WI38 (cell line): ENCODE measurements at regions not wholly inside any gene's neighbourhood (a gene's known extent, or its start where the extent isn't known, plus 50 kb on each side); places are given as distances from the start of the nearest gene placed in this dataset.

Source experiments
- H3K4me3 ChIP-seq: 2 replicates; pipeline ENCODE4 v1.5.1; 2011; ENCODE audit warnings: low read depth, mild to moderate bottlenecking, control low read depth, low read length
- TF ChIP-seq, protein P1 (sequence below): IDR thresholded peaks from 2 replicates; pipeline ENCODE4 v1.5.1; 2012; ENCODE audit warnings: low read depth, mild to moderate bottlenecking, control low read depth, low read length

DNA sequence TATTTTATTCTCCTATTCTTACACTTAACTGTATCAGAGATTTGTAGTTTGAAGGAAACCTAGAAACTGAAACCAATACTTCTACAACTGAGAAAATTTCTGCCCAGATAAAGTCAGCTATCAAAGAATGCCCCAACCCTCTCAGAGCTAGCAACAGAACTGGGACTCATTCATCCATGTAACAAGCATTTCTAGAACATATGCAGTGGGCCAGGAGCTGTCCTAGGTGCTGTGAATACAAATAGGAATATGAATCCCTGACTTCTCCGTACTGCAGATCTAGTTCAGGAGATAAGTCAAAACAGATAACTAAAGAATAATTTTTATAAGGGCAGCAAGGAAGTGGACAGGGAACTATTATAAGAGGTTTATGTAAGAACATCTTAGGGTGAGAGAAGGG lies 654.1 kb upstream of the NOX3 start:
- TF ChIP-seq, protein P1, sequence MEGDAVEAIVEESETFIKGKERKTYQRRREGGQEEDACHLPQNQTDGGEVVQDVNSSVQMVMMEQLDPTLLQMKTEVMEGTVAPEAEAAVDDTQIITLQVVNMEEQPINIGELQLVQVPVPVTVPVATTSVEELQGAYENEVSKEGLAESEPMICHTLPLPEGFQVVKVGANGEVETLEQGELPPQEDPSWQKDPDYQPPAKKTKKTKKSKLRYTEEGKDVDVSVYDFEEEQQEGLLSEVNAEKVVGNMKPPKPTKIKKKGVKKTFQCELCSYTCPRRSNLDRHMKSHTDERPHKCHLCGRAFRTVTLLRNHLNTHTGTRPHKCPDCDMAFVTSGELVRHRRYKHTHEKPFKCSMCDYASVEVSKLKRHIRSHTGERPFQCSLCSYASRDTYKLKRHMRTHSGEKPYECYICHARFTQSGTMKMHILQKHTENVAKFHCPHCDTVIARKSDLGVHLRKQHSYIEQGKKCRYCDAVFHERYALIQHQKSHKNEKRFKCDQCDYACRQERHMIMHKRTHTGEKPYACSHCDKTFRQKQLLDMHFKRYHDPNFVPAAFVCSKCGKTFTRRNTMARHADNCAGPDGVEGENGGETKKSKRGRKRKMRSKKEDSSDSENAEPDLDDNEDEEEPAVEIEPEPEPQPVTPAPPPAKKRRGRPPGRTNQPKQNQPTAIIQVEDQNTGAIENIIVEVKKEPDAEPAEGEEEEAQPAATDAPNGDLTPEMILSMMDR, result no peak
- no peak overlapping the region for H3K4me3 ChIP-seq

DNA sequence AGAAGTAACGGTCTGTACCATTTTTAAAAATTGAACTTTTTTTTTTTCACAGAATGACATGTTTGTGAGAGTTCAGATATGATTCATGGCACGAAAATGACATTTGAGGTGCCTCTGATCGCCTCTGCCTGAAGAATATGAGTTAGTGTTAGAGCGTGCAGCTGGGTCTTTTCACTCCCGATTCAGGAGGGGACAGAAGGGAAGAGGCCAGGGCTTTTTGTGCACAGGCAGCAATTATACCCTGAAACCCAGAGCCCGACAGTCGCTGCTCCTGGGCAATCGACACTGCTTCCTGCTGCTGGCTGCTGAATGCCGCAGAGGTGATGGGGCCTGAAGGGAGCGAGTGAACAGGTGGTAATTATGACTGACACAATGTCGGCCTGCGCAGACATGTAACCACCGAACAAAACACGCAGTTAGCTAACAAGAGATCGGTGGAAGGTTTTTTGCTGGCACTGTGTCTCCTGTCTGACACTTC lies 652.0 kb upstream of the NOX3 start:
- no peak overlapping the region for H3K4me3 ChIP-seq
- TF ChIP-seq, protein P1, result no peak

DNA sequence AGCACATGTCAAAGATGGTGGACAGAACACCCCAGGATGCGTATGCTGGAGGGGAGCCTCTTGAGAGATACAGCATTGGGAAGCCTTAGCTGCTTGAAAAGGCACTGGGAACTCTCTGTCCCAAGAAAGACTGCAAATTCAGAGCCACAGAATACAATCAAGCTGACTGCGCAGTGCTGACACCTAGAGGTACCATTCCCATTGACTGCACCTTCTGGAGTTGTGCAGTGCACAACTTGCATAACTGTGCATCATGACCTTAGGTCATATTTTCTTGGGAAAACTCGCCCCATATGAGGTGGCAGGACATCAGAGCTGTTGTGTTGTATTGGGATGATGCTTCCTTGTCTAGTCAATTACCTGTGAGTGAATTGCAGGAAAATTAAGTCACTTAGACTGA lies 646.5 kb upstream of the NOX3 start:
- TF ChIP-seq, protein P1, result peak; percentile 44; the same call in 1 of the 2 replicates
- H3K4me3 ChIP-seq, result no peak overlapping the region

DNA sequence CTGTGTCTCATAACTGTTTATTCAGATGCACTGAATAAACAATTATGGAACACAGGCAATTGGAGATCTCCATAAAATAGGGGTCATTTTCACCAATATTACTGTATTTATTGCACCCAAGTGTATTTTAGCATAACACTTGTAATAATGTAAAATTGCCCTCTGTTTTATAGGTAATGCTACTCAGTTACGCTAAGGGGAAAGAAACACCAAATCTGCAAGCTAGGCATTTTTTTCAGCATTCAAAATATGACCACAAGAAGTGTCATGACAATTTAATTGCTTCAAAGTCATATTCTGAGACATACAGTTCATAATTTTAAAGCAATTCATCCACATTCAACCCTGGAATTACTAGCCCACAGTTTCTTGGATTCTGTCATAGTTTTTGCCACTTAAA lies 643.2 kb upstream of the NOX3 start:
- TF ChIP-seq, protein P1, result no peak
- H3K4me3 ChIP-seq, result no peak overlapping the region

DNA sequence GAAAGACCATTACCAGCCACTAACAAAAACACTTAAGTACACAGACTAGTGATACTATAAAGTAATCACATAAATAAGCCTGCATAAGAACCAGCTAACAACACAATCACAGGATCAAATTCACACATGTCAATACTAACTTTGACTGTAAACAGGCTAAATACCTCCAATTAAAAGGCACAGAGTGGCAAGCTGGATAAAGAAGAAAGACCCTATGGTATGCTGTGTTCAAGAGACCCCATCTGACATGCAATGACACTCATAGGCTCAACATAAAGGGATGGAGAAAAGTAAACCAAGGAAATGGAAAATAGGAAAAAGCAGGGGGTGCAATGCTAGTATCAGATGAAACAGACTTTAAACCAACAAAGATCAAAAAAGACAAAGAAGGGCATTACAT lies 631.8 kb upstream of the NOX3 start:
- H3K4me3 ChIP-seq, result no peak overlapping the region
- TF ChIP-seq, protein P1, result no peak

DNA sequence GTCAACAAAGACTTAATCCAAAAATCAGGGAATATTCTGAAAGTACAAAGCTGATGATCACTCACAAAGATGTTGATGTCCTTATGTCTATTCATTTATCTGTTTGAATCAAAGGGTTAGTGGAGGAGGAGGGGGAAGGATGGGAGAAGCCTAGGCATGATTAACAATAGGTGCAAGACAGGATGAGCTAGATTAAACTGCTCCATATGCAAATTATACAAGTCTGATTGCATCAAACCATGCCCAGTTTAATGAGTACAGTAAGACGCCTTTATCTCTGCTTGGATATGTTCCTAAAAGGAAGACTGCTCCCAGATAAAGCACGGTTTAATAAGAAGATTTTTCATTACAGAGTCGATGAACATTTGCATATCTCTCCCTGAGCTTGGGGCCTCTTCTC lies 626.4 kb upstream of the NOX3 start:
- TF ChIP-seq, protein P1, result no peak
- no peak overlapping the region for H3K4me3 ChIP-seq

DNA sequence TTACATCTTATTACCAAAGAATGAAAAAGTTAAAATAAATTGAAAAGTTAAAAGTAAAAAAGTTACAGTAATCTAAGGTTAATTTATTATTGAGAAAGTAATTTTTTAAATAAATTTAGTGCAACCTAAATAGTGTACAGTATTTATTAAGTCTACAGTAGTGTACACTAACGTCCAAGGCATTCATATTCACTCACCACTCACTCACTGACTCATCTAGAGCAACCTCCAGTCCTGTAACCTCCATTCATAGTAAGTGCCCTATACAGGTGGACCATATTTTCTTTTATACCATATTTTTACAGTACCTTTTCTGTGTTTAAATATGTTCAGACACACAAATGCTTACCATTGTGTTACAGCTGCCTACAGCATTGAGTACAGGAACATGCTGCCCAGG lies 624.7 kb upstream of the NOX3 start:
- TF ChIP-seq, protein P1, result no peak

More for the DNA sequence above, 624.7 kb upstream of the NOX3 start:
- H3K4me3 ChIP-seq, result no peak overlapping the region
